HG02938 (cell line): ENCODE measurements at regions not wholly inside any gene's neighbourhood (a gene's known extent, or its start where the extent isn't known, plus 50 kb on each side); places are given as distances from the start of the nearest gene placed in this dataset.

ENCODE experiments used
- ATAC-seq: cut with Tn5 transposase; IDR thresholded peaks from one replicate; pipeline ENCODE4 v1.9.1; 2021; ENCODE audit warnings: mild to moderate bottlenecking, moderate library complexity; ENCODE audit not compliant: unreplicated experiment

- ATAC-seq, result no peak
Observed at GRCh38 chr4:116453127-116453526, 632.2 kb downstream of the TRAM1L1 start.

- no peak for ATAC-seq
Observed at GRCh38 chr4:116449764-116450163, 635.6 kb downstream of the TRAM1L1 start.

- ATAC-seq, result no peak
Observed at GRCh38 chr4:116444117-116444516, 641.3 kb downstream of the TRAM1L1 start.

DNA sequence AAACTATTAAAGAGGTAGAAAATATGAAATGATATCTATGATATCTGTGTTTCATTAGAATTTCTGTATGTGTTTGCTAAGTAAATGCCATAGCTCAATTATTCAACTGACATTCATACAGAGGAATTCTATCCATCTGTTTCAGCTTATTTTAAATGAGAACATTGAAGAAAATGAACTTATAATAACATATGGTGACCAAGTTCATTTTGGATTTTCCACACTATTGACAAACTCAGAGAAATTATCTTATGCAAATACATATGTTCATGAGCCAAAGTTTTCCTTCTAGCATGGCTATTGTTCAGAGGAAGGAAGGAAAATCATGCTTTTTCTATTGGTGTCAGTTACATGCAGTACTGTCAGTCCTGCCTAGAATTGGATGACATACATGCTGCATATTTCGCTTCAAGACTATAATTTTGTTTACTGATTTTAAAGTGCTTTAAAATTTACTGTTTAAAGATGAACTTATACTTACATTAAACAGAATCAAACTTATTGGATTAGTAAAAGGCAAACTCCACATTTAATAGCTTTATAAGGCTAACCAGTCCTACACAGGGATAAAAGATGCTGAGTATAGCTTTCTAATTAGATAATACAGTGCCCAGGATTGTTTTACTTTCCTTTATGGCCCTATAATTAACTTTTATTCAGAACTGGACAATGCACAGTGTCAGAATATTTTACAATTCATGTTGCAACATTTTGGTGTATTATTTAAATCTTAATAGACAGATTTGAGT, 646.2 kb downstream of the TRAM1L1 start:
- ATAC-seq, result no peak

GRCh38 chr4:116438417-116438816, 647.0 kb downstream of the TRAM1L1 start:
- ATAC-seq, result no peak

DNA sequence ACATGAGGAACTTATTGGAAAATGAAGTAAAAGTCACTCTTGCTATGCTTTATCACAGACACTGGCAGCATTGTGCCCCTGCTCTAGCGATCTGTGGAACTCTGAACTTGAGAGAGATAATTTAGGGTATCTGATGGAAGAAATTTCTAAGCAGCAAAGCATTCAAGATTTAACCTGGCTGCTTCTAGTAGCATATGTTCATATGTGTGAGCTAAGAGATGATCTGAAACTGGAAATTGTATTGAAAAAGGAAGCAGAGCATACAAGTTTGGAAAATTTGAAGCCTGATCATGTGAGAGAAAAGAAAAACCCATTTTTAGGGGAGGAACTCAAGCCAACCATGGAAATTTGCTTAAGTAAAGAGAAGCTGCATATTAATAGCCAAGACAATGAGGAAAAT, 657.7 kb downstream of the TRAM1L1 start:
- no peak for ATAC-seq

- no peak for ATAC-seq
Observed at GRCh38 chr4:116413222-116413621, 672.2 kb downstream of the TRAM1L1 start.

GRCh38 chr4:116401293-116401692, 684.1 kb downstream of the TRAM1L1 start:
- ATAC-seq, result no peak

DNA sequence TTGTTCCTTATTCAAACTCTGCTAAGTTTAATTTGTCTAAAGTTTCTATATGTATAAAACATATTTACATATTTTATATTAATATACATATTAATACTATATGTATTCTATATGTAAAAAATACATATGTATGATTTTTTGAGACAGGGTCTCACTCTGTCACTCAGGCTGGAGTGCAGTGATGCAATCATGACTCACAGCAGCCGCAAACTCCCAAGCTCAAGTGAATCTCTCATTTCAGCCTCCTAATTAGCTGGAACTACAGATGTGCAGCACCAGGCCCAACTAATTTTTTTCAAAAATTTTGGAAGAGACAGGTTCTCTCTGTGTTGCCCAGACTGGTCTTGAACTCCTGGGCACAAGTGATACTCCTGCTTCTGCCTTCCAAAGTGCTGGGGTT, 684.9 kb downstream of the TRAM1L1 start:
- ATAC-seq, result no peak

DNA sequence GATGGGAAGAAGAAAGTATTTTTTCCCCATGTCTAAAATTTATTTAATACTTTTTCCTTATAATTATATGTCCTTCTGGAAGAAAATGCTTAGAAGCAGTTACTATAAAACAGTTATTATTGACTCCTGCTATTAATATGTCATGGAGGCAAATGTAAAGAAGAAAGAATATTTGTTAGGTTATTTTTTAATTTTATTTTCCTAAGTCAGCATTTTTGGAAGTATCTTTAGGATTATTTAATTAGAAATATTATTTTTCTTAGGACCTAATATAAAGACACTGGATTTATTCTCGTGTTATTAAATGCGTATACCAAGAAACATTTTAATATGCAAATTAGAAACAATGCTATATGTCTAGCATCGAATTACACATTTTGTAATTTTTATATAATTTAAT, 687.7 kb downstream of the TRAM1L1 start:
- no peak for ATAC-seq

- no peak for ATAC-seq
Observed at GRCh38 chr4:116397291-116397690, 688.1 kb downstream of the TRAM1L1 start.

DNA sequence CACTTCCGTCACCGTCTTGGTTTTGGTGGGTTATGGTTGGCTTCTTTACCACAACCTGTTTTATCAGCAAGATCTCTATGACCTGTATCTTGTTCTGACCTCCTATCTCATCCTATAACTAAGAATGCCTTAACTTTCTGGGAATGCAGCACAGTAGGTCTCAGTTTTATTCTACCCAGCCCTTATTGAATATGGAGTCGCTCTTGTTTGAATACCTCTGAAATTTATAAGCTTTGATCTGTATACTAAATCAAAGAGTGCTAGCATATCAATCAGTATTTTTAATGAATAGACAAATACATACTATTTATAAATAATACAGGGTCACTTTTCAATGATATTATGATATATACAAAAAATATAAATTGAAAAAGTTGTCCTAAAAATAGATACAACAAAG, 690.0 kb downstream of the TRAM1L1 start:
- no peak for ATAC-seq

DNA sequence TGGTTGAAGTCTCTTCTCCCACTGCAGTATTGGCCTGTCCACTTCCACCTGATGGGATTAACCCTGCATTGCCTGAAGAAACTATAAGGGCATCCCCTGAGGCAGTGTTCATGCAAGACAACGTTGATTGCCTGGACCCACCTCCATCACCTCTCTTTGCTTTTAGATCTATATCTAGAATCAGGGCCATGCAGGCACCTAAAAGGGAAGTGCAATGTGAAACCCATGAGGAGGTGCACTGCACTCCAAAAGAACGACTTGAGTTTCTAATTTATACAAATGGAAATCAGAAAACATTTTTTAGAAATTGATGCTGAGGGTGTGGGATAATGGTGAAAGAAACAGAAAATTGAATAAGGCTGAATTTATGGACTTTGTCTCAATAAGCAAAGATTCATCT, 694.4 kb downstream of the TRAM1L1 start:
- ATAC-seq, result no peak

GRCh38 chr4:116389139-116389538, 696.2 kb downstream of the TRAM1L1 start:
- no peak for ATAC-seq

- ATAC-seq, result no peak
Observed at GRCh38 chr4:116387937-116388474, 697.4 kb downstream of the TRAM1L1 start.

- ATAC-seq, result no peak
Observed at GRCh38 chr4:116386856-116387255, 698.5 kb downstream of the TRAM1L1 start.

GRCh38 chr4:116385583-116385982, 699.8 kb downstream of the TRAM1L1 start:
- no peak for ATAC-seq

DNA sequence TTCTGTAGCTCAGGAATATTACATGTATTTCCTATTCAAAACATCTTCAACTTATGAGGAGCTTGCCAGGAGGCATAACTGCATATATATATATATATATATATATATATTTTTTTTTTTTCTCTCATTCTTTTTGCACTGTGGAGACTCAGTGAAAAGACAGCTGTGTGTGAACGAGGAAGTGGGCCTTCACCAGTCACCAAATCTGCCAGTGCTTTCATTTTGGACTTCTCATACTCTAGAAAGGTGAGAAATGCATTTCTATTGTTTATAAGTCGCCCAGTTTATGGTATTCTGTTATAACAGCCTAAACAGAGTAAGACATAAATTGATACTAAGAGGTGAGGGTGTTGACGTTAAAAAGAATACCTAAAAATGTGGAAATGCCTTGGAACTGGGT, 710.6 kb downstream of the TRAM1L1 start:
- ATAC-seq, result no peak

DNA sequence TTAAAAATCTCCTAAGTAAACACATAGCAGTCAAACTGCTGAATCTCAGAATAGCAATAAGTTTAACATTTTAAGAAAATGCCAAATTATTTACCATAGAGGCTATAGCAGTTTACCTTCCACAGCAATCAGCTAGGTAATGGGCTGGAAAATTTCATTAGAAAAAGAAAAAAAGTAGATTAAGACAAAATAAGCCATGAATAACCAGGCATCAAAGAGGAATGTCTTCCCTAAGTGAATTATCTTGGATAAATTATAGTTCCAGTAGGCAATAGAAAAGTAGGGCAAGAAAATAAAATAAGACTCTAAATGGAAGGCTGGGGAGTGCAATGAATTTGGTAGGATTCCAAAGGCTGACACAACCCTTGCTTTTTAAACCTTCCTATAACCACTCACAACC, 722.8 kb downstream of the TRAM1L1 start:
- ATAC-seq, result no peak

DNA sequence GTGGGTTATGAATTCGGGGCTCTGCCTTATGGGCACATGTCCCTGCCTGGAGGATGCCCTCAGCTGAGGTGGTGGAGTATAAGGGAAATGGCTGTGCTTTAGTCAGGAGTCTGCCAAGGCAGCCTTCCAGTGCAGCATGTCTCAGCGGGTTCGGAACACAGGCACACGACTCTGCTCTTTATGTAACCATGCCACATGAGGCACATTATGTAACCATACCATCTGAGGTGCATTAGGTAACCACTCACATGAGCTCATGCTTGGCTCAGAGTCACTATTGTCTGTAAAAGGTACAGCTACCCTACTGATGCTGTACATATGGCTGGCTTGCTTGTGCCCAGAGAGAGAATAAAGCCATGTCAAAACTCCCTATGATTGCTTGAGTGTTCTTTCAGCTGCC, 723.6 kb downstream of the TRAM1L1 start:
- ATAC-seq, result no peak

DNA sequence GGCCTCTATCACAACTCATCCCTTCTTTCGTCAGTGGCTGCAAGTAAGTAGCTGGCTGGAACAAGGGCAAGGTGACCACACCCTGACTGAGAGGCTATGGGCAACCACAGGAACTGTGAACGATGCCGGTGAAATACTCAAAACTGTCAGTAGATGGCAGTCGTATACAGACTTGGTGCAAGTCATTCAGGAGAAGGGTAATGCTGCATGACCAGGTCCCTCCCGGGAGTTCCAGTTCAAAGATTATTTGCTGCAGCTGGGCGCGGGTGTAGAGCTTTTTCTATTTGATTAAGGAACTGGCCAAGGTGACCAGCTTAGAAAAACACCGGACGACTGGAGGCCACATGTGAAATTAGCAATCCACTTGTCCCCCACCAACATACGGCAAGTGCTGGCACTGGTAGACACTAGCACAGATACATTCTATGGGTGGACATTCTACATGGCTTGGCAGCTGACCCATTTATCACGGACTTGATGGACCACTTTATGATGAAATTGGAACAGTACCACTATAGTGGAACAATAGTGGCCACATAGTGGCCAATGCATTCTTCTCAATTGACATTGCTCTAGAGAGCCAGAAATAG, 726.6 kb downstream of the TRAM1L1 start:
- peak; percentile 98 for ATAC-seq

DNA sequence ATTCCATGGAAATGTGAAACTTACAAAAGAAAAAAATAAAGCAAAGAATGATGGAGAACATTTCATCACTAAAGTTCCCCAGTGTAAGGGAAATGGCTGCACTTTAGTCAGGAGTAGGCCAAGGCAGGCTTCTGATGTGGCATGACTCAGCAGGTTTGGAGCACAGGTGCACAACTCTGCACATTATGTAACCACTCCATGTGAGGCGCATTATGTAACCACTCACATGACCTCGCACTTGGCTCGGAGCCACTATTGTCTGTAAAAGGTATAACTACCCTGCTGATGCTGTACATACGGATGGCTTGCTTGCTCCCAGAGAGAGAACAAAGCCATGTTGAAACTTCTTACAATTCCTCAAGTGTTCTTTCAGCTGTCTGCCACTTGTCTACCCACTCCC, 727.6 kb downstream of the TRAM1L1 start:
- ATAC-seq, result no peak

DNA sequence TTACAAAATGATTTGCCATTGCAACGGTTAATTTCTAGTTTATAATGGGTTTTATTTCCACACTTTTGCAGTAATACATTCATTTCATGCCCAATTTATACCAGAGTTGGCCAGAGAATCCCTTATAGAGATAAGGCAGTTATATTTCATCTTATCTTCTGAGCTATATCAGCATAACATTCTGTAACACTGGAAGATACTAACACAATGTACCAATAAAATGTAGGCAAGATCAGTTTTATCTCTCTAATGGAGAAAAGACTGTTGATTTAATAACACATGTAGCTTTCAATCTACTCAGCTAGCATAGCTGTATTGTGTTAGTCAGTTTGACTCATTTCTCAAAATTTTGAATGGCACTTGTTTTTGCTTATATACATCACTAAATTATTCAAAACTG, 738.6 kb downstream of the TRAM1L1 start:
- no peak for ATAC-seq
